GM19324 (cell line): ENCODE measurements at regions not wholly inside any gene's neighbourhood (a gene's known extent, or its start where the extent isn't known, plus 50 kb on each side); places are given as distances from the start of the nearest gene placed in this dataset.
A peak's percentile ranks its signal among the peaks of the same experiment; 100 is the strongest.
"Not testable (repeated sequence)": the region's sequence is repeated elsewhere in the genome, so short reads cannot be mapped to it uniquely, and the experiment has no call there.

Source experiments
- ATAC-seq: cut with Tn5 transposase; IDR thresholded peaks from one replicate; pipeline ENCODE4 v1.9.1; 2021; ENCODE audit warnings: mild to moderate bottlenecking, moderate library complexity; ENCODE audit not compliant: unreplicated experiment, low FRiP score

- ATAC-seq = not testable (repeated sequence)
These were observed 55.9 kb upstream of the ACSM6 start for GRCh38 chr10:95137990-95138625.

GRCh38 chr10:95134490-95134889, 59.5 kb upstream of the ACSM6 start:
- no peak for ATAC-seq

GRCh38 chr10:95133997-95134396, 60.0 kb upstream of the ACSM6 start:
- no peak for ATAC-seq

GRCh38 chr10:95133016-95133752, 60.9 kb upstream of the ACSM6 start:
- peak; percentile 72 for ATAC-seq

- ATAC-seq = not testable (repeated sequence)
These were observed 61.1 kb upstream of the CYP2C8 start for GRCh38 chr10:95130429-95130828.

GRCh38 chr10:95125582-95125981, 56.3 kb upstream of the CYP2C8 start:
- ATAC-seq = no peak

GRCh38 chr10:95122736-95123135, 53.4 kb upstream of the CYP2C8 start:
- ATAC-seq = no peak

- ATAC-seq = no peak
These were observed 52.6 kb upstream of the CYP2C8 start for GRCh38 chr10:95121904-95122303.
